ENCODE measurements at regions not wholly inside any gene's neighbourhood (a gene's known extent, or its start where the extent isn't known, plus 50 kb on each side); places are given as distances from the start of the nearest gene placed in this dataset.
"Not testable (repeated sequence)": the region's sequence is repeated elsewhere in the genome, so short reads cannot be mapped to it uniquely, and the experiment has no call there.

DNA sequence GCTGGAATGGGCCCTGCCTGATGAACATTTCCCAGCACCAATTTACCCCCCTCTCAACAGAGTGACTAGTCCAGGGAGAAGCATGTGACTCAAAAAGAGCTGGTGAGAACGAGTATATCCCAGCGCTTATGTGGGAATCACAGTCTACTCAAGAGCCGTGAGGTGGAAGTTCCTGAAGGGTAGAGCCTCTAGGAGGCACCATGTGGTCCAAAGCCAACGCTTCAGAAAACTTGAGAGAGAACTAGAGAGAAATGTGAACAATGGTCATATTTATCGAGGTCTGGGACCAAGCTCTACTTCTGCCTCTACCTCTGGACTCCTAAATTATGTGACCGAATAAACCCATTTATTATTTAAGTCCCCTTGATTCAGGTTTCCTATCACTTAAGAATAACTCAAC, 111.0 kb upstream of the RAP2B start:
- intact Hi-C loops (cut with micrococcal nuclease), result no loop called here
- peaks cover 1% of the 10 kb centered on the region for H3K27me3 Mint-ChIP-seq
- no peak for ATAC-seq
- TF ChIP-seq, protein P1, sequence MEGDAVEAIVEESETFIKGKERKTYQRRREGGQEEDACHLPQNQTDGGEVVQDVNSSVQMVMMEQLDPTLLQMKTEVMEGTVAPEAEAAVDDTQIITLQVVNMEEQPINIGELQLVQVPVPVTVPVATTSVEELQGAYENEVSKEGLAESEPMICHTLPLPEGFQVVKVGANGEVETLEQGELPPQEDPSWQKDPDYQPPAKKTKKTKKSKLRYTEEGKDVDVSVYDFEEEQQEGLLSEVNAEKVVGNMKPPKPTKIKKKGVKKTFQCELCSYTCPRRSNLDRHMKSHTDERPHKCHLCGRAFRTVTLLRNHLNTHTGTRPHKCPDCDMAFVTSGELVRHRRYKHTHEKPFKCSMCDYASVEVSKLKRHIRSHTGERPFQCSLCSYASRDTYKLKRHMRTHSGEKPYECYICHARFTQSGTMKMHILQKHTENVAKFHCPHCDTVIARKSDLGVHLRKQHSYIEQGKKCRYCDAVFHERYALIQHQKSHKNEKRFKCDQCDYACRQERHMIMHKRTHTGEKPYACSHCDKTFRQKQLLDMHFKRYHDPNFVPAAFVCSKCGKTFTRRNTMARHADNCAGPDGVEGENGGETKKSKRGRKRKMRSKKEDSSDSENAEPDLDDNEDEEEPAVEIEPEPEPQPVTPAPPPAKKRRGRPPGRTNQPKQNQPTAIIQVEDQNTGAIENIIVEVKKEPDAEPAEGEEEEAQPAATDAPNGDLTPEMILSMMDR (IDR thresholded peaks at IDR 0.05), result no peak
- no peak overlapping the region for H3K27ac Mint-ChIP-seq
- ChIA-PET CTCF (interaction anchor here (0.7 to 0.9 kb wide), 2 partner anchors 8 to 277 kb away, joined by 3 to 4 read pairs; no protein-coding TSS in a partner anchor), POLR2A (no interaction called here)
- no peaks in the 10 kb centered on the region for H3K4me1 Mint-ChIP-seq (ENCODE audit: low read depth)
- no peaks in the 10 kb centered on the region for H3K9me3 Mint-ChIP-seq
- H3K4me3 Mint-ChIP-seq, result no peak overlapping the region
- no peaks in the 10 kb centered on the region for H3K36me3 Mint-ChIP-seq (ENCODE audit: low read depth)
- no peak for DNase-seq

DNA sequence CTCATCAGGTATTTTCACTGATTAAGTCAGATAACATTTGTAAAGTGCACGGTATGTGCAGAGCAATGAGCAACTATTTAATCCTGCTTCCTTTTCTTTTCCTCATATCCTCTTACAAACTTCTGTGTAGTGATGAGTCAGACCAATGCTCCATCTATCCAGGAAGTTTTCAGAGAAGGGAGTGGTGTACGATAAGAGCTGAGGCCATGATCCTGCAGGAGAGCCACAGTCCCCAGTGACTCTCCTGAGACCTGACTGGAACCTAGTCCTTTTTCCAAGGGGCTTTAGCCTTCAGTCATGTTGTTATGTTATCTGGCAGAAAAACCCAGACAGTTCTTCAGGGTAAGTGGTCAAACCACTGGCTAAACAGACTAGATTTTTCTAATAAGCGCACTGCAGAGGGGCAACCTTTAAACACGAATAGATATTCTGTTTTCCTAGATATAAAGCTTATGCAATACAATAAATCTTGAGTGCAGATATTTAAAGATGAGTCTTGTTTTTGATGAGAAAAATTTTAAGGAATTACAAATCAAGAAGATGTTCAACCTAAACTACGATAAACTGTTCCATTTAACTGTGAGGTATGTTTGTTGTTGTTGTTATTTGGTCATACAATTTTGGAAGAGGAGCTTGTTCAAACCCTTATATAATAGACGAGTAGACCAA, 110.5 kb upstream of the RAP2B start:
- intact Hi-C loops (cut with micrococcal nuclease), result no loop called here
- no peak for ATAC-seq
- CTCF ChIA-PET, result interaction anchor here (0.7 to 1.2 kb wide), 3 partner anchors 8 to 11 kb away, joined by 3 to 4 read pairs (median 3); no protein-coding TSS in a partner anchor
- DNase-seq, result no peak
- POLR2A ChIA-PET, result no interaction called here
- Mint-ChIP-seq H3K36me3 (ENCODE audit: low read depth) (no peaks in the 10 kb centered on the region), H3K9me3 (no peaks in the 10 kb centered on the region), H3K4me3 (no peak overlapping the region), H3K27ac (no peak overlapping the region), H3K4me1 (ENCODE audit: low read depth) (no peaks in the 10 kb centered on the region), H3K27me3 (peaks cover 1% of the 10 kb centered on the region)
- TF ChIP-seq, protein P1 (IDR thresholded peaks at IDR 0.05), result no peak

DNA sequence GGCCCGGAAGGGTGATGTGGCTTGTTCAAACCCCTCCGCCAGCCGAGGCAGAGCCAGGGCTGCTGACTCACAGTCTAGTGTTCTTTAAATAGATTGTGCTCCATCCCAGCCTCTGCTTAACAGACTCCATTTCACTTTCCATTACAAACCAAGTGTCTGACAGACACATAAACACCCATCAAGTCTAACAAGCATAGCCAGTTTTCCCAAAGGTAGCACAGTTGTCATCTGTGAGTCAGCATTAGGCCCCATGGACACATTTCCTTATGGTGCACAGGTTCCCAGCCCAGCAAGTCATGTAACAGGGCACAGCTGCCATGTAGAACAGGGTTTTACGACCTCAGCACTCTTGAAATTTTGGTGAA, 109.9 kb upstream of the RAP2B start:
- ATAC-seq (no peak), DNase-seq (no peak)
- TF ChIP-seq, protein P1 (IDR thresholded peaks at IDR 0.05), result no peak
- Mint-ChIP-seq H3K4me1 (ENCODE audit: low read depth) (no peaks in the 10 kb centered on the region), H3K9me3 (no peaks in the 10 kb centered on the region), H3K27ac (no peak overlapping the region), H3K36me3 (ENCODE audit: low read depth) (no peaks in the 10 kb centered on the region), H3K27me3 (peaks cover 1% of the 10 kb centered on the region), H3K4me3 (no peak overlapping the region)
- ChIA-PET POLR2A (no interaction called here), CTCF (interaction anchor here (0.7 to 1.2 kb wide), 2 partner anchors 9 to 11 kb away, joined by 3 read pairs; no protein-coding TSS in a partner anchor)
- intact Hi-C loops (cut with micrococcal nuclease), result no loop called here

DNA sequence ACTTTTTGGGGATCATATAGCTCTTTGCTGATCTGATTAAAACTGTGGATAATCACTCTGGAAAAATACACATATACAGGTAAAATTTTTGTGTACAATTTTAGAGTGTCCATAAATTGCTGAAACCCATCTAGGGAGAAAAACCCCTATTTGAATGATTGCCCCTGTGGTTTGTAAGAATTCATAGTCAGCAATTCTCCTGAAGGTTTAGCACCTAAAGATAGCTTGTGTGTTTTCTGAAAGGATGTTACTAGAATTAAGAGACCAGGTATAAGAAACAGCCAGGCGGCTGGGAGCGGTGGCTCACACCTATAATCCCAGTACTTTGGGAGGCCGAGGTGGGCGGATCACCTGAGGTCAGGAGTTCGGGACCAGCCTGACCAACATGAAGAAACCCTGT, 106.8 kb upstream of the RAP2B start:
- TF ChIP-seq, protein P1 (IDR thresholded peaks at IDR 0.05), result no peak

DNA sequence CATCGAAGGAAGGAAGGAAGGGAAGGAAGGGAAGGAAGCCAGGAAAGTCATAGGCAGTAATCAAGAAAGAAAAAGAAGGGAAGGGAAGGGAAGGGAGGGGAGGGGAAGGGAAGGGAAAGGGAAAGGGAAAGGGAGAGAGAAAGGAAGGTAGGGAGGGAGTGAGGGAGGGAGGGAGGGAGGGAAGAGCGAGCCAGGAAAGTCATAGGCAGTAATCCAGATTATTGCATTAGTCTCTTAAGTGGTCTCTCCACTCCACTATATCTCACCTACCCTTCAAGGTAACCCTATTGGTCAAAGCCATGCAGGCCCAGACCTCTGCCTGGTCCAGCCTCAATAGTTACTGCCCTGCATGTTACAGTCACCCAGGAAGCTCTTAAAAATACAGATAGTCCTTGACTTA, 106.2 kb upstream of the RAP2B start:
- POLR2A ChIA-PET, result no interaction called here
- H3K4me3 Mint-ChIP-seq, result no peak overlapping the region
- no peaks in the 10 kb centered on the region for H3K9me3 Mint-ChIP-seq
- intact Hi-C loops (cut with micrococcal nuclease), result no loop called here
- peaks cover 1% of the 10 kb centered on the region for H3K27me3 Mint-ChIP-seq
- DNase-seq (no peak), ATAC-seq (no peak)
- H3K4me1 Mint-ChIP-seq (ENCODE audit: low read depth), result no peaks in the 10 kb centered on the region
- no peak overlapping the region for H3K27ac Mint-ChIP-seq
- CTCF ChIA-PET, result no interaction called here
- TF ChIP-seq, protein P1 (IDR thresholded peaks at IDR 0.05), result no peak
- H3K36me3 Mint-ChIP-seq (ENCODE audit: low read depth), result no peaks in the 10 kb centered on the region

More for the DNA sequence above, 106.8 kb upstream of the RAP2B start:
- H3K27me3 Mint-ChIP-seq, result peaks cover 1% of the 10 kb centered on the region
- H3K4me3 Mint-ChIP-seq, result no peak overlapping the region
- intact Hi-C loops (cut with micrococcal nuclease), result no loop called here
- no peaks in the 10 kb centered on the region for H3K9me3 Mint-ChIP-seq
- no peak overlapping the region for H3K27ac Mint-ChIP-seq
- ChIA-PET CTCF (interaction anchor here (0.7 kb wide), 1 partner anchor 59 kb away, joined by 3 read pairs; no protein-coding TSS in a partner anchor), POLR2A (no interaction called here)
- no peaks in the 10 kb centered on the region for H3K36me3 Mint-ChIP-seq (ENCODE audit: low read depth)
- no peak for ATAC-seq
- DNase-seq, result no peak
- no peaks in the 10 kb centered on the region for H3K4me1 Mint-ChIP-seq (ENCODE audit: low read depth)

DNA sequence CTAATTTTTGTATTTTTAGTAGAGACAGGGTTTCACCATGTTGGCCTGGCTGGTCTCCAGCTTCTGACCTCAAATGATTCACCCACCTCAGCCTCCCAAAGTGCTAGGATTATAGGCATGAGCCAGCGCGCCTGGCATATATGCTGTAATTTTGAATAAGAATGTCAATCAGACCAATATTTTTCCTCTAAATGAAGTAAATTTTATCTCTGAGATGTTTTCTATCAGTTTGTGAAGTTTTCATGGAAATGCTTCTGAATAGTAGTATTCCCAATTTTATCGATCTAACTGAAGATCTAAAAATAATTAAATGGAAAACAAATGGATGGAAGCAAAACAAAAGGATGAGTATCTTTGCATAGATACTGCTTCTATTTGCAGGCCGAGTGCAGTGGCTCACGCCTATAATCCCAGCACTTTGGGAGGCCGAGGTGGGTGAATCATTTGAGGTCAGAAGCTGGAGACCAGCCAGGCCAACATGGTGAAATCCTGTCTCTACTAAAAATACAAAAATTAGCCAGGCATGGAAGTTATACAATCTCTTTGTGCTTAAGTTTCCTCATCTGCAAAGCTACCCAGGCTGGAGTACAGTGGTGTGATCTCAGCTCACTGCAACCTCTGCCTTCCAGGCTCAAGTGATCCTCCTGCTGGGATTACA, 103.9 kb upstream of the RAP2B start:
- H3K4me3 Mint-ChIP-seq; H3K27me3 Mint-ChIP-seq; H3K4me1 Mint-ChIP-seq (ENCODE audit: low read depth); H3K36me3 Mint-ChIP-seq (ENCODE audit: low read depth); H3K9me3 Mint-ChIP-seq; ATAC-seq; intact Hi-C loops (cut with micrococcal nuclease); H3K27ac Mint-ChIP-seq: not testable (repeated sequence)
- peak; percentile 9 for DNase-seq
- ChIA-PET POLR2A (interaction anchor here (0.7 kb wide), 1 partner anchor 14 kb away, joined by 3 read pairs; no protein-coding TSS in a partner anchor), CTCF (interaction anchor here (1.7 kb wide), 1 partner anchor 15 kb away, joined by 5 read pairs; no protein-coding TSS in a partner anchor)

Measured in activated CD8-positive, alpha-beta T cell treated with anti-CD3 and anti-CD28 coated beads for 36 hours (primary cell).